Transverse colon (tissue), 4 donors: ENCODE measurements at regions not wholly inside any gene's neighbourhood (a gene's known extent, or its start where the extent isn't known, plus 50 kb on each side); places are given as distances from the start of the nearest gene placed in this dataset.
"Not testable (repeated sequence)": the region's sequence is repeated elsewhere in the genome, so short reads cannot be mapped to it uniquely, and the experiment has no call there.

Source experiments
- DNase-seq: peaks from one replicate; pipeline ENCODE4 v3.0.0-alpha.2; 2019
- H3K27ac ChIP-seq, 4 donors: fragments of 200-600 bp; sonication (generic); 2 replicates each; pipeline ENCODE4 v1.5.1; 2016 to 2018; ENCODE audit warnings: inconsistent platforms in 4 of 4
- H3K27me3 ChIP-seq: fragments of 200-600 bp; sonication (generic); 2 replicates; pipeline ENCODE4 v1.5.1; 2017; ENCODE audit warnings: inconsistent platforms
- H3K36me3 ChIP-seq, 4 donors: fragments of 200-600 bp; sonication (generic); 2 replicates each; pipeline ENCODE4 v1.5.1; 2017 to 2019; ENCODE audit warnings: inconsistent platforms in 4 of 4
- H3K4me1 ChIP-seq, 4 donors: fragments of 200-600 bp; sonication (generic); 2 replicates each; pipeline ENCODE4 v1.5.1; 2017 to 2020; ENCODE audit warnings: inconsistent platforms in 4 of 4
- H3K4me3 ChIP-seq, 4 donors: fragments of 200-600 bp; sonication (generic); 1 replicate in 1 of 4; 2 replicates in 3 of 4; pipeline versions ENCODE4 v1.5.1 to v1.6.1; 2017 to 2019; ENCODE audit warnings: inconsistent platforms in 4 of 4
- H3K9me3 ChIP-seq, 2 donors: fragments of 200-600 bp; sonication (generic); 2 replicates each; pipeline ENCODE4 v1.5.1; 2017 to 2019; ENCODE audit warnings: inconsistent platforms in 2 of 2
- CTCF ChIP-seq, 5 experiments: fragments of 200-600 bp in 3 of 5; fragments of 450-650 bp in 2 of 5; sonication (generic) in 3 of 5; IDR thresholded peaks; 1 replicate in 2 of 5; 2 replicates in 3 of 5; pipeline ENCODE4 v1.5.1; 2016 to 2017; ENCODE audit warnings: antibody characterized with exemption in 5 of 5, inconsistent platforms in 3 of 5, mild to moderate bottlenecking in 2 of 5, moderate library complexity in 1 of 5
- EP300 ChIP-seq: sonication (generic); formaldehyde crosslinking; IDR thresholded peaks from one replicate; pipeline ENCODE4 v1.6.1; 2017; ENCODE audit warnings: antibody characterized with exemption, low read depth
- POLR2A ChIP-seq: fragments of 450-650 bp; IDR thresholded peaks from one replicate; pipeline ENCODE4 v1.6.1; 2016; ENCODE audit warnings: antibody characterized with exemption, mild to moderate bottlenecking, moderate library complexity
- POLR2AphosphoS5 ChIP-seq, 3 donors: sonication (generic); formaldehyde crosslinking; IDR thresholded peaks; one replicate each; pipeline ENCODE4 v1.6.1; 2016; ENCODE audit warnings: antibody characterized with exemption in 3 of 3
- WGBS, 2 donors: methylation state at CpG; one replicate each; pipeline ENCODE4 v1.1.5; 2018; ENCODE audit warnings: low coverage in 1 of 2; 5-methylcytosine and 5-hydroxymethylcytosine counted together
- in situ Hi-C, 4 donors: fragments of 200-750 bp; cut with MboI; loops; one replicate each; pipeline versions ENCODE4 v1.15.0 to v1.15.1; 2017; ENCODE audit warnings: low sequenced_read_pairs in 3 of 4, low pct_ligation_motif_present in 1 of 4, low pct_unique_long_range_greater_than_20kb in 1 of 4
- intact Hi-C: fragments of 100-400 bp; cut with DNase I; formaldehyde crosslinking; loops from one replicate; pipeline ENCODE4 v1.15.1; 2023; ENCODE audit warnings: low total_unique reads

- in situ Hi-C loops: no loop called here
Observed at GRCh38 chr5:4023753-4024335, 428.2 kb downstream of the IRX1 start.

GRCh38 chr5:4027088-4027734 lies 431.6 kb downstream of the IRX1 start:
- Histone ChIP-seq H3K27ac (no peak overlapping the region), H3K27me3 (no peaks in the 10 kb centered on the region), H3K4me3 (no peak overlapping the region), H3K9me3 (peaks cover 0 to 5% of the 10 kb centered on the region in 2 donors), H3K36me3 (no peaks in the 10 kb centered on the region), H3K4me1 (no peaks in the 10 kb centered on the region)
- intact Hi-C loops: no loop called here
- DNase-seq: no peak
- no peak for TF ChIP-seq POLR2AphosphoS5 (IDR thresholded peaks at IDR 0.05)
- no peak for TF ChIP-seq POLR2A
- no peak for TF ChIP-seq EP300
- no peak for TF ChIP-seq CTCF (IDR thresholded peaks at IDR 0.05)
- 72% methylated on average over 10 to 17 of the region's 17 CpGs for WGBS, 2 donors
- in situ Hi-C loops: no loop called here

More at GRCh38 chr5:4023753-4024335, 428.2 kb downstream of the IRX1 start:
- H3K4me1 ChIP-seq: no peaks in the 10 kb centered on the region
- intact Hi-C loops: no loop called here
- no peaks in the 10 kb centered on the region for H3K27me3 ChIP-seq
- H3K9me3 ChIP-seq: no peaks in the 10 kb centered on the region
- TF ChIP-seq POLR2AphosphoS5 (IDR thresholded peaks at IDR 0.05): no peak
- TF ChIP-seq CTCF (IDR thresholded peaks at IDR 0.05): no peak
- no peak for TF ChIP-seq POLR2A
- TF ChIP-seq EP300: no peak
- H3K27ac ChIP-seq: no peak overlapping the region
- DNase-seq: no peak
- H3K36me3 ChIP-seq: no peaks in the 10 kb centered on the region
- H3K4me3 ChIP-seq: no peak overlapping the region

GRCh38 chr5:4028384-4028783 lies 432.8 kb downstream of the IRX1 start:
- no peak for DNase-seq
- 44% methylated on average over 2 of the region's 2 CpGs; no CpG with 5 or more reads in 1 of the 2 donors for WGBS, 2 donors
- Histone ChIP-seq H3K4me3 (no peak overlapping the region), H3K4me1 (no peaks in the 10 kb centered on the region), H3K36me3 (no peaks in the 10 kb centered on the region), H3K27ac (no peak overlapping the region), H3K9me3 (peaks cover 0 to 7% of the 10 kb centered on the region in 2 donors), H3K27me3 (no peaks in the 10 kb centered on the region)
- intact Hi-C loops: no loop called here
- in situ Hi-C loops: no loop called here
- no peak for TF ChIP-seq POLR2A
- no peak for TF ChIP-seq EP300
- TF ChIP-seq POLR2AphosphoS5 (IDR thresholded peaks at IDR 0.05): no peak
- no peak for TF ChIP-seq CTCF (IDR thresholded peaks at IDR 0.05)

GRCh38 chr5:4033546-4033945 lies 437.9 kb downstream of the IRX1 start:
- H3K27me3 ChIP-seq, H3K4me3 ChIP-seq, H3K4me1 ChIP-seq, H3K36me3 ChIP-seq, H3K27ac ChIP-seq, intact Hi-C loops, in situ Hi-C loops, H3K9me3 ChIP-seq, DNase-seq: not testable (repeated sequence)
- 60 to 86% methylated on average over 1 of the region's 1 CpG for WGBS, 2 donors

- in situ Hi-C loops: no loop called here
- TF ChIP-seq POLR2A: no peak
- TF ChIP-seq POLR2AphosphoS5 (IDR thresholded peaks at IDR 0.05): no peak
- no peak for TF ChIP-seq CTCF (IDR thresholded peaks at IDR 0.05)
- no peak for TF ChIP-seq EP300
- Histone ChIP-seq H3K36me3 (no peaks in the 10 kb centered on the region), H3K27me3 (no peaks in the 10 kb centered on the region), H3K9me3 (peaks cover 0 to 6% of the 10 kb centered on the region in 2 donors), H3K4me1 (no peaks in the 10 kb centered on the region), H3K27ac (no peak overlapping the region), H3K4me3 (no peak overlapping the region)
- no peak for DNase-seq
- WGBS, 2 donors: 71 to 81% methylated on average over 5 of the region's 5 CpGs
- intact Hi-C loops: no loop called here
Observed at GRCh38 chr5:4036861-4037260, 441.2 kb downstream of the IRX1 start.
